GM21367 (cell line): ENCODE measurements at regions not wholly inside any gene's neighbourhood (a gene's known extent, or its start where the extent isn't known, plus 50 kb on each side); places are given as distances from the start of the nearest gene placed in this dataset.

Source experiments
- ATAC-seq: cut with Tn5 transposase; IDR thresholded peaks from one replicate; pipeline ENCODE4 v1.9.1; 2021; ENCODE audit not compliant: unreplicated experiment

- ATAC-seq = peak; percentile 93
Measured at GRCh38 chr18:56235481-56236013, 402.8 kb downstream of the TXNL1 start.

DNA sequence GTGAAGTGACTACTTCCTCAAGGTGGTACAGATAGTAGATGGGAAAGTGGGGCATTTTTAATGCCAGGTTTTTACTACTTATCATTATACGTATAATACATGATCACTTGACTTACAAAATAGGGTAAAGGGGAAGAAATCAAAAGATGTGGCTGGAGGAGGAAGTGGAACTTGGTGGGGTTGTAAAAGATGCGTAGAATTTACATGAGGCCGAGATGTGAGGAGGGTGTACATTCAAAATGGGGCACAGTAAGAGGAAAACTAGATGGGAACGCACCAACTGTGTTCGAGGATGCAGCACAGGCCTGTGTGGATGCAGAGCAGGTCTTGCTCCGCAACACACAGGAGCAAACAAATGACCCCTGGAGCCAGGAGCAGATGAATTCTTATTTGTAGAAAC is 403.3 kb downstream of the TXNL1 start:
- peak; percentile 41 for ATAC-seq

DNA sequence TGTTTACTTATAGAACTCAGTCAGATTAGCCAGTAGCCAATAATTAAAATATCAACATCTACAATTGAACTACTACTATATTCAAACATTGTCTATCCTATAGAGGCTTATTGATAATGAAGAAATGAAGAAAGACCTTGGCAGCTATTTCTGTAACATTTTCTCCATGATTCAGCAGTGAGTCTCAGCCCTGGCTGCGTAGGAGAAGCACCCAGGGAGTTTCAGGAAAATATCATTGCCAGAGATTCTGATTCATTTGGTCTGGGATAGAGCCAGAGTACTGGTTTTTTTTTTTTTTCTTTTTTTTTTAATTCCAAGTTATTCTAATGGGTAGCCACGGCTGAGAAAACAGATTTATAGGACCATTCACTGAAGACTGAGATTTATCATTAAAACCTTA is 404.8 kb downstream of the TXNL1 start:
- ATAC-seq = no peak

- no peak for ATAC-seq
Measured at GRCh38 chr18:56226025-56226424, 412.4 kb downstream of the TXNL1 start.

GRCh38 chr18:56224669-56225561 is 413.5 kb downstream of the TXNL1 start:
- ATAC-seq = no peak

- ATAC-seq = no peak
Measured at GRCh38 chr18:56221195-56222065, 417.0 kb downstream of the TXNL1 start.

- no peak for ATAC-seq
Measured at GRCh38 chr18:56217406-56217805, 421.0 kb downstream of the TXNL1 start.

DNA sequence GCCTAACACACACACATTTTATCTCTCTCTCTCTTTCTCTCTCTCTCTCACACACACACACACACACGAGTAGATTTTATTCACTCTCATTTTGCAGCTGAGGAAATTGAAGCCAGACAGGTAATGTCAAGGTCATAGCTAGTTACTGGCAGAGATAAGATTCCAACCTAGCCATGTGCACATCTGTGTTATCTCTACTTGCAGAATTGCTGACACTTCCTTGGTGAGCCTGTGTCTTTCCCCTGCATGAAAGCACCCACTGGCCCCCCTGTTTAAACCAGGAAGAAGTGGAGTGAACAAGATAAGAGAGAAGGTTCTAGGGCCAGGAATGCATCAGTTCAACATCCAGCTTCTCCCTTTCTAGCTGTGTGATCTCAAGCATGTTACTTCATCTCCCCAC is 423.7 kb downstream of the TXNL1 start:
- ATAC-seq = no peak

- ATAC-seq = no peak
Measured at GRCh38 chr18:56210520-56210919, 427.9 kb downstream of the TXNL1 start.

DNA sequence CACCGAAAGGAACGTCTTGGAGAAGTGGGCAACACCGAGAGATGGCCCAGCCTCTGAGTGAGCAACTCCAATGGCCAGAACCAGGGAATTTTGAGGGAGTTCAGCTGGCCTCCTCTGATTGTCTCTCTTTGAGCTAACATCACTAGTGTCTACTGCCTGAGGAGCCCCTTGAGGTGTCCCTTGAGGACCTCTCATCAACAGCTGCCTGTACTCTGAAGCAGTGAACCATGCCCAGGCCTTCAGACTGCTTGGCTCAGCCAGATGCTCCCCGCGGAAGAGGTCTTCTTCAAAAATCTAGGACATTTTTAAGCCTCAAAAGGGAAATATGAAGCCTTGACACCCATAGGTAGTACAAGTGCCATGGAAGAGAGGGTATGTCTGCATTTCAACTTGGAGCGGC is 430.4 kb downstream of the TXNL1 start:
- ATAC-seq = no peak

DNA sequence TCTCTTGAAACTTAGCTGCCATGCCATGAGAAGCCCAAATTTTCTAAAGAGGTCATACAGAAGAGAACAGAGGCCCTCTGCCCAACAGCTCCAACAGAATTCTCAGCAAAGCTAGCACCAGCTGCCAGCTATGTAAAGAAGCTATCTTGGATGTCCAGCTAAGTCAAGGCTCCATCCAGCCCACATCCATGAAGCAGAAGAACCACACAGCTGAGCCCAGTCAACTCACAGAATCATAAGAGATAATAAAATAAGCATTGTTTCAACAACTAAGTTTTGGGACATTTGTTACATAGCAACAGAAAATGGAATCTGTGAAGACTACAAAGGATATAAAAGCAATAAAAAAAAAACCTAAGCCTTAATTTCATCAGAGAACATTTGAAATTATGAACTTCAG is 434.3 kb downstream of the TXNL1 start:
- ATAC-seq = no peak

DNA sequence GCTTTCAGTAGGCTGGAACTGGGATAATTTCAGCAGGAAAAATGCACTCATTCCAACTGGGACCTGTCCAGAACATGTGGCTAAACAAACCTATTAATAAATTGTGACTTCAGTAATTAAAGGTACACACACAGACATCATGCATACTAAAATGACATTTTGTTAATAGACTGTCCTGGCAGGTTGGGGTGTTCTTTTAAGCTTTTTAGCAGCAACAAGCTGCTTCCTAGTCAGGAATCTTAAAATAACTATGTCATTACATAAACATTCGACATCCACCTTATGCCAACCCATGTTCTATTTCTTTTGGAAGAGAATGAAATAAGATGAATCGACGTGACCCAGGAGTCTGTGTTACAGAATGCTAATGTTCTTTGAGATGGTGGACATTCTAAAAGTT is 435.7 kb downstream of the TXNL1 start:
- no peak for ATAC-seq

GRCh38 chr18:56200381-56200911 is 437.9 kb downstream of the TXNL1 start:
- ATAC-seq = no peak

DNA sequence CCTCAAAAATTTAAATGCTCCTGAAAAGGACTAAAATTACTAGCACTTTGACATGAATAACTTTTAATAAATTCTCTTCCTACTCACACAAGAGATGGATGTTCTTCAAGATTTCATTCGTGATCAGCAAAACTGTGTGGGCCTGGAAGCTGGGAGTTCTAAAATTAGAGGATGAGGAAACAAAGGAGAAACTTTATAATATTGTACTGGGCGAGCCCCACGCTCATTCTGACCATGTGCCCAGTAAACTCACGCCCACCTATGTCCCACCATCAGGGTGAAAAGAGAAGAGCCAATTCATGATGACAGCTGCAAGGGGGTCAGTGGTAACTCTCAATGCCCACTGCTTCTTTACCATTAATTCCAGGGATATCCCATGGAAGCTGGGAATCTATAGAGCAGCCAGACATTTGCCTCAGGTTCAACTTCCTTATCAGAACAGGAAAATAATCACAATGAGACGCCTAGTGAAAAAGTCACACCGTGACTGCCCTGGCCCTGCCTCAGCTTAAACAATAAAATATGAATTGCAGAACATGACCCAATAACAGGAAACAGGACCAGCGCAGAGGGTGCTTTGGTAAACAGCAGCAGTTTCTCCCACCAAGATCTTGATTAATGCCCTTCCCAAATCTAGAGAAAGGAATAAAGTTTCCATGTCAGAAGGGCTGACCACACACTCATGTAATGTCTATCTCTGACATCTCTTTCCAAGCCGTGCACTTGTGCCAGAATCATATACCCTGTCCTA is 438.6 kb downstream of the TXNL1 start:
- no peak for ATAC-seq

DNA sequence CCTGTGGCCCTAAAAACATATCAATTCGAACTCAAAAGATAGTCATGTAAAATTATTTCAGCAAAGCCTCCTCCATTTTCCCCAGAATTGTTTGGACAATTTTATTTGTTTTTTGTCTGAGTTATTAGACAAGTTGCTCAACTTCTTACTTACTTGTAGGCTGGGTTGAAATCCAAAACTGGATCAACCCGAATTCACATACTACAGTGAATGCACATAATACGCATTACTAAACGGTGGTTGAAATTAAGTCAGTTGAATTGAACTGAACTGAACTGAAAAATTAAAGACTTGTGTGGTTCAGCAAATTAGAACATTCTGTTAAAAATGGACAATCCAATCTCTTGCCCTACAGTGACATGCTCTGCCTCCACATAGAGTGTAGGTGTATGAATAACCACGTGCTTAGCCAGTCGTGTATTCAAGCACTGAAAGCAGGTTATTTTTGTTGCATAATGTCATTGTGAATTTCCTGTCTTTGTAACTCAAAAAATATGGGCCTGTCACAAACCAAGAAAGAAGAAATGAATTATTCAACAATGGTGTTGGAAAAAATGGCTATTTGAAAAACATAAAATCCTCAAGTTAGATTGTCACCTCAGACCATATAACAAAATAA is 441.0 kb downstream of the TXNL1 start:
- no peak for ATAC-seq

DNA sequence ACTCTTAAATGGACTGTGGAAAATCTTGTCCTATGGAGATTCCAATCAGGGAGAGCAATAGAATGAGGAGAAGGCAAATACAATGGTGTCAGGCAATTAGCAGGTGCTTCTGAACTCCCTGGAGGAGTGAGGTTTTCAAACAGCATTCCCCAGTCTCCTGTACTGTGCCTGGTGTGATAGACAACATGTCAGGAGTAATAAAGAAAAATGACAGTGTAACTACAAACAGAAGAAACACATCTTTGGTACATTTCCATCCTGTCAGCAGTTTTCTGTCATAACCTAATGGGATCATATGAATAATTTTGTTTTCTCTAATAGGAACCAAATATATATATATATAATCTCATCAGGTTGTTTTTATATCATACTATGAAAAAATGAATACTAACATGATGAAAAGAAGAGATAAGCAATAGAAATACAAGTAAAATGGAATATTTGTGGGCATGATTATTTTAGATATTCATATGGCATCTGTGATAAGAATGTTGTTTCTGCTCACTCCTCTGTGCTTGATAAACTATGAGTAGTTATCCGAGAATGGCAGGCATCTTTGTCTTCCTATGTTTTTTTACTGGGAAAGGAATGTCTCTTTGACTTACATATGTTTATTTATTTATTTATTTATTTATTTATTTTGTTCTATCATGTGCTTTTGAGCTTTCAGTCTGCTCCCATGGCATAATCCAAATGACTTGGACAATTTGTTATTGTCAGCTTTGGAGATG is 441.7 kb downstream of the TXNL1 start:
- ATAC-seq = no peak

- no peak for ATAC-seq
Measured at GRCh38 chr18:56191334-56191733, 447.1 kb downstream of the TXNL1 start.

DNA sequence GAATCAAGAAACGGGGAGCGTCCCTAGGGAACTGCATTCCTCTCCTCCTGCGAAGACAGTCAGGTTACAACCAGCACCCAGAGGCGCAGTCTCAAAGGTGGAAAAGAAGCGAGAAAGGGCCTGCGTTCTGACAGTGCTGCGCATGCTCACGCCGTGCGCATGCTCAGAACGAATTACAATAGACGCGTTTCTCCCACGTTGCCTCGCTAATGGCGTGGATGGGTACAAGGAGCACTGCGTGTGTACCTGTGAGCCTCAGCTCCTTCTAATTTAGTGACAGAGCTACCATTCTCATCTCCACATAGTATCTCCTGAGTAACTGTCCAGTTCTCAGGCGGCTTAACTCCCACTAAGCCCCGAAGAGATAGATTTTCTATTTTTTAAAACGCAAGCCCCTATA is 448.8 kb downstream of the TXNL1 start:
- ATAC-seq = no peak

DNA sequence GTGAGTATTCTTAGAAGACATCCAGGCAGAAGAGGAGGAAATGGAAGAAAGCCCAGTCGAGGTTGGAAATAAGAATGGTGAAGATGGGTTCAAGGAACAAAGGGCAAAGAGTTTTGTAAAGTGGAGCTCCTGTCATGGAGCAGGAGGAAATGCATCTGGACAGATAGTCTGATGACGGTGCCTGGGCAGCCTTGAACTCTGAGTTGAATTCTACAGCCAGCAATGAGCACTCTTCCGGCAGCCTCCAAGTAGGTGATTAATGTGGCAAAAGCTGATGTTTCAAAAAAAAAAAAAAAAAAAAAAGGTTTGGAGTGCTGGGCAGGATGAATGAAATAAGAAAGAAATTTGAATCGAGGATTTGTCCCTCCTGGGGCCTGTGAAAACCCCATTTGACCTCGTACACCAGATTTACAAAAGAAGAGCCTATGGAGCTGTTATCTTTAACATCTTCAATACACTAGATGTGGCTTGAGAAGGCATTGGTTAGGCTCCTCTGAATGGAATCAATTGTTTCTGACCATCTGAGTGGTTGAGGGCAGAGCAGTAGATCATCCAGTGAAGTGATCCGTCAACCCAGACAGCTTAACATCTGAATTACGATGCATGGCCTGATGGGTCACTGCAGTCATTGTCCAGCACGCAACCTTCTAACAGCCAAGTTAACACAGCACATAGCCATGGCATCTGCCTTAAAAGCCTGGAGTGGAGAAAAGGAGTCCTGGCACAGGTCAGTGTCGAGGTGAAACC is 449.7 kb downstream of the TXNL1 start:
- ATAC-seq = no peak
